ENCODE measurements at regions not wholly inside any gene's neighbourhood (a gene's known extent, or its start where the extent isn't known, plus 50 kb on each side); places are given as distances from the start of the nearest gene placed in this dataset.

GRCh38 chr1:157313240-157313807 lies 175.1 kb upstream of the ETV3 start:
- H3K36me3 ChIP-seq (ENCODE audit: control insufficient read depth, insufficient read depth, low read length): no peaks in the 10 kb centered on the region
- no peak overlapping the region for H2BK20ac ChIP-seq (ENCODE audit: low read depth, low read length)
- no peaks in the 10 kb centered on the region for H3K4me1 ChIP-seq (ENCODE audit: control insufficient read depth, insufficient read depth, low read length)
- no peak for TF ChIP-seq SMC3 (IDR thresholded peaks at IDR 0.05; ENCODE audit: low read depth, low read length)
- TF ChIP-seq RAD21 (IDR thresholded peaks at IDR 0.05; ENCODE audit: low read length): no peak
- no peak for TF ChIP-seq CTCF (conservative IDR thresholded peaks at IDR 0.05; ENCODE audit: low read depth, low read length)
- TF ChIP-seq RCOR1 (IDR thresholded peaks at IDR 0.05; ENCODE audit: insufficient replicate concordance, low read length): no peak
- no peak for TF ChIP-seq NFE2L2 (IDR thresholded peaks at IDR 0.05; ENCODE audit: low read depth, low read length)
- no peak for TF ChIP-seq FOS (IDR thresholded peaks at IDR 0.05; ENCODE audit: low read depth, low read length)
- no peak for TF ChIP-seq MAFK (IDR thresholded peaks at IDR 0.05; ENCODE audit: low read depth, low read length)
- TF ChIP-seq RFX5 (IDR thresholded peaks at IDR 0.05; ENCODE audit: low read depth, low read length): no peak
- no peak for TF ChIP-seq POLR2A (IDR thresholded peaks at IDR 0.05; ENCODE audit: low read depth, low read length)
- H4K8ac ChIP-seq (ENCODE audit: low read depth in 2 of 2, low read length in 2 of 2): no peak overlapping the region
- no peaks in the 10 kb centered on the region for H3K9me3 ChIP-seq (ENCODE audit: control insufficient read depth, insufficient read depth, low read length)
- no peak overlapping the region for H2AK9ac ChIP-seq (replicated peaks; ENCODE audit: low read depth, low read length, poor library complexity)
- BruUV-seq (replicated peaks): no TSS peak
- no peak overlapping the region for H2AK5ac ChIP-seq (ENCODE audit: low read depth, low read length)
- H4K20me1 ChIP-seq (ENCODE audit: insufficient read depth, low read length): no peaks in the 10 kb centered on the region
- H3K27me3 ChIP-seq (ENCODE audit: control insufficient read depth, insufficient read depth, low read length): no peaks in the 10 kb centered on the region
- no peak overlapping the region for H2BK15ac ChIP-seq (ENCODE audit: low read depth, low read length)
- no peaks in the 10 kb centered on the region for H3K9me1 ChIP-seq (ENCODE audit: insufficient read depth, low read length)
- no peak overlapping the region for H3K4ac ChIP-seq (ENCODE audit: low read depth, low read length)
- H2BK5ac ChIP-seq (ENCODE audit: low read depth, low read length, poor library complexity, severe bottlenecking): no peak overlapping the region
- ChIA-PET CTCF (no interaction called here), POLR2A (ENCODE audit: unreplicated experiment) (no interaction called here)
- H3K4me2 ChIP-seq (ENCODE audit: low read depth, low read length): no peak overlapping the region
- H3K9ac ChIP-seq (ENCODE audit: low read depth, low read length): no peak overlapping the region
- WGBS, 2 experiments (ENCODE audit: extremely low coverage in 2 of 2, insufficient read length in 1 of 2): no CpG with 5 or more reads among the region's 3 CpGs
- no peak overlapping the region for H3K18ac ChIP-seq (ENCODE audit: low read depth, low read length)
- no peak for DNase-seq
- ATAC-seq (ENCODE audit: low read depth): no peak
- H4K91ac ChIP-seq (ENCODE audit: insufficient read depth, low read depth, low read length): no peak overlapping the region
- intact Hi-C loops (cut with micrococcal nuclease) (no loop called here), dilution Hi-C loops (cut with HindIII; ENCODE audit: low sequenced_read_pairs, unreplicated experiment) (no loop called here), in situ Hi-C loops (cut with MboI; ENCODE audit: low sequenced_read_pairs) (no loop called here)
- no peak overlapping the region for H3K4me3 ChIP-seq (ENCODE audit: insufficient read depth, low read depth, low read length)
- no peak overlapping the region for H3K23ac ChIP-seq (ENCODE audit: low read depth, low read length)
- no peak overlapping the region for H3K56ac ChIP-seq (ENCODE audit: extremely low read depth, insufficient read depth, low read length)
- no peak overlapping the region for H2AFZ ChIP-seq (replicated peaks; ENCODE audit: low read length, poor library complexity)
- H4K5ac ChIP-seq (ENCODE audit: low read depth, low read length): no peak overlapping the region
- no peak overlapping the region for H3K14ac ChIP-seq (replicated peaks; ENCODE audit: low read depth, low read length)
- no peak overlapping the region for H2BK120ac ChIP-seq (ENCODE audit: low read depth, low read length)
- no peaks in the 10 kb centered on the region for H3K79me1 ChIP-seq (ENCODE audit: low read depth in 1 of 2, low read length in 2 of 2)
- H3K27ac ChIP-seq (ENCODE audit: insufficient read depth, low read length): no peak overlapping the region
